ENCODE measurements at regions not wholly inside any gene's neighbourhood (a gene's known extent, or its start where the extent isn't known, plus 50 kb on each side); places are given as distances from the start of the nearest gene placed in this dataset.

DNA sequence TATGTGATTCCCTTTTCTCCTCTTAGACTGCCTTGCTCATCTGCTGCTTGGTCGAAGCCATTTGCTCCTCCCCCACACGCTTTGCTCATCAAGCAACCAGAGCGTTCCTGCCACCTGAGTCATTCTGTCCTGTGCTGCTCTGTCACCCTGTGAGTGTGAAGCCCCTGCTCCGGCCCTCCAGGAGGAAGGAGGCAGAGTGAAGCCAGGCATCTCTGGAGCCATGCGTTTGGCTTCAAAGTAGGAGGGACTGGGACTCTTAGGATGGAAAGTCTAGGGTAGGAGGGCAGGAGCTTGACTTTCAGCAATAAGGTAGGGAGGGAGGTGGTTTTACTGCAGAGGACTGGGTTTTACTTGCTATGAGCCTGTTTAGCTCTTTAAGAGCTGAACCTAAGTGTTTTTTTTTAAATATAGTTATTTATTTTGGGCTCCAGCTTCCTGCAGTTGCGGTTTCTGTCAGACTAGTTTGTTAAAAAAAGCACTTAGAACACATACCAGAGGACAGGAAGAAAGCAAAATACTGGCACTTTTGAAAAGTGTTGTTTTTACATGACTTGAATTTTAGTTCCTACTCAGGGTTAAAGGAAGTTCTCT, 63.6 kb downstream of the SPINK2 start:
- peak; percentile 42 for DNase-seq

DNA sequence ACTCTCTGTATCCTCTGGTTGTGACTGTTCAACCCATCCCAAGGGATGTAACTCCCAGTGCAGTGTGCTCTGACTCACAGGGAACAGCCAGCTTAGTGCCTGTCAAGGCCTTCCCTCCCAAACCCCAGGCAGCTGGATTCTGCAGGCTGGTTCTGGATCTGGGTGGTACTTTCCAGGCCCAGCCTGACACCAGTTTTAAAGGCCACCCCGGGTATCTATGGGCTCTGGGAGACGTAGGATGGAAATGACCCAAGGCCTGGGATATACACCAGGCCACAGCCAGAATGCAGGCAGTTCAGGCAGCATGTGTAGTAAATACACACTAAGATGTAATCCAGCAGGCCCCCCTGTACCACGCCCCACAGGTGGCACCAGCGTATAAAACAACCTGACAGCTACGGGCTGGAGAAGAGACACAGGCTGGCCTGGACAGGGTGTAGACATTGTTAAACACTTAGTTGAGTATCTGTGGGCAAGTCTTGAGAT, 64.2 kb downstream of the SPINK2 start:
- DNase-seq, result peak; percentile 3

DNA sequence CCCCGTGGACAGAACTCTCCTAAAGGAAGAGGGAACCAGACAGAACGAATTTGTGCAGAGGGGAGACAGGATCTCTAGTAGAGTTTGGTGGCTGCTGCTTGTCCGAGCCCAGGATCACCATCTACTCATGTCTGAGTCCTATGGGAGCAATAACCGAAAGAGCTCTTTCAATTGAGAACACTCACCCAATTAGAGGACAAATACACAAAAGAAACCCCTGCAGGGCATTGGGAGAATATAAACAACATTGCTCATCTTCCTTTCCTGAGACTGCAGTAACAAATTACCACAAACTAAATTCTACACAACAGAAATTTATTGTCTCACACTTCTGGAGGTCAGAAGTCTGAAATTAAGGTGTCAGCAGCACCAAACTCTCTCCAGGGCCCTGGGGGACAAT, 65.6 kb downstream of the SPINK2 start:
- DNase-seq, result no peak

DNA sequence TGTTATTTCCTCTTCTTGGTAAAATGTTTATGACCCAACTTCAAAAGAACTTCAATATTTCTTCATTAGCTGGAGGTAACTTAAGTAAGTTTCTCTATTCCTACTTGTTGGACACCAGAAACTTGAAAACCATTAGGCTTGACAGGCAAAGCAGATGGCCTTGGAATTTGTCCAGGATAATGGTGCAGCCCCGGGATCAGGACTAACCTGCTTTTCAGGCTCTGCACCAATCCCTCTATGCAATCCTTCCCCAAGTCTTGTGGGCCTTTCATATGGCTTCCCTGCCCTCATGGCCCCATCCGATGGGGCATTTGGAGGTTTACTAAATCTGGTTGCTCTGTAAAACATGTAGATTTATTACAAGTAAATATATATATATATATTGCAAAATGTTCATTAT, 68.5 kb downstream of the SPINK2 start:
- no peak for DNase-seq

DNA sequence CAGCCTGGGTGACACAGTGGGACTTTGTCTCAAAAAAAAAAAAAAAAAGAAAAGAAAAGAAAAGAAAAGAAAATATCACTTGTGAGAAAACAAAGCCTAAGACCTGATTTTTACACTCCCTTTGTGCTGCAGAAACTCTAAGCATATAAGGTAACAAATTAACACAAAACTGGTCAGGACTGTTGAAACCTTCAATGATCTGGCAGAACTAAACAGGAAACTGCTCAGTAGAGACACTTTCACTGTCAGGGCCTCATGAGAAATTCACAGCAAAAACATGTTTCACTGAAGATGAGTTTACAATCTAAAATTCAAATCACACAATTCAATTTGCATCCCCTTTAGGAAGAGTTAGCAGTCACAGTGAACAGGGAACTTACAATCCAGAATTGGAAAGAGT, 69.1 kb upstream of the HOPX start:
- DNase-seq, result no peak

- DNase-seq, result no peak
These were observed 67.2 kb upstream of the HOPX start for GRCh38 chr4:56748271-56748670.

DNA sequence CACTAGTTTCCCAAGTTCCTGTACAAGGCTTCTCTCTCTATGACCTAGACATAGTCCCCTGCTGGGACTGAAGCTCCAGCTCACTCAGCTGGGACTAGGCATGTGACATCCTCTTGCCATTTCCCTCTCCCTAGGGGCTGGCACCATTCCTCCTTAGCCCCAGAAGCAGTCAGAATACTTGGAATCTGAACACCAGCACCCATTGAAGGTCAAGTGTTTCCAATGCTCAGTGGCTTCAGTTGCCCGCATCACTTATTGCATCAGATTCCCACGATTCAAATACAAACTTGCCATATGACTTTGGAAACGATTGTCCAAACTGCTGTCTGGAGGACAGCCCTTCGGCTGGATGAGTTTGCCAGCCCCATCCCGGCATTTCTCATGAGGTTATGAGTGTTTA, 65.5 kb upstream of the HOPX start:
- no peak for DNase-seq

- no peak for DNase-seq
These were observed 63.9 kb upstream of the HOPX start for GRCh38 chr4:56745042-56745441.

GRCh38 chr4:56744030-56744429, 62.9 kb upstream of the HOPX start:
- DNase-seq, result no peak

- no peak for DNase-seq
These were observed 62.5 kb upstream of the HOPX start for GRCh38 chr4:56743550-56743949.

DNA sequence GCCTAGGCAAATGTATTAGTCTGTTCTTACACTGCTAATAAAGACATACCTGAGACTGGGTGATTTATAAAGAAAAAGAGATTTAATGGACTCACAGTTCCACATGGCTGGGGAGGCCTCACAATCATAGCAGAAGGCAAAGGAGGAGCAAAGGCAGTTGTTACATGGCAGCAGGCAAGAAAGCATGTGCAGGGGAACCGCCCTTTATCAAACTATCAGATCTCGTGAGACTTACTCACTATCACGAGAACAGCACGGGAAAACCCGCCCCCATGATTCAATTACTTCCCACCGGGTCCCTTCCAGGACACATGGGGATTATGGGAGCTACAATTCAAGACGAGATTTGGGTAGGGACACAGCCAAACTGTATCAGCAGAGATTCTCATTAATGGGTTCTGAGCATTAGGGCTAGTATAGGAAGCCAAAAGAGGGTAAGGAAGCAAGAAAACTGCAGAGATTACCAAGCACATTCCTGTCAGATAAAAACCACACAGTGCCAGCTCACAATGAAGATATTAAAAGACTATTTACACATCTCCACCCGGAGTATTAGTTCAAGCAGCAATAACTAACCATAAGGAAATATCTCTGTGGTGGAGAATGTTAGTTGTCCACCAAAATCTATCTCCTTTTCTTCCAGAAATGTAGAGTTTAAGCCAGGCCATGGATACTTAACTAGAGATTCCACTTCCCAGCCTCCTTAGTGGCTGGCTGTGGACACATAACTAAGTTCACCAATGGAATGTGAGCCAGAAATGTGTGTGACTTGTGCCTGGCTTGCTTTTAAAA, 61.2 kb upstream of the HOPX start:
- no peak for DNase-seq

DNA sequence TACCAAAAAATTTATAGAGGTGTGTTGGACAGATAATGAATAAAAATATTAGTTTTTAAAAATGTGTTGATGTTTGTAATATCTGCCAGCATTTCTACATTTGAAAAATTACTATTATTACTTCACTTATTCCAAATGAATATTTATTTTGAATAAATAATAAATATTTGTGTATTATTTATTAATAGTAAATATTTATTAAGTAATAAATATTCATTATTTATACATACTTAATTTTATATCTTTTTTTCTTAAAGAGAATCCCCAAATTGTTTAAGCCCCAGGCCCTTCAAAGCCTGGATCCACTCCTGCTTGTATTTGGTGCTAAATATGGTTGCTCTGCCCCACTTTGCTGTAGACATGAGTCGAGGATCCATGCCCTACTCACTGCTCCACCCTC, 60.5 kb upstream of the HOPX start:
- DNase-seq, result no peak

DNA sequence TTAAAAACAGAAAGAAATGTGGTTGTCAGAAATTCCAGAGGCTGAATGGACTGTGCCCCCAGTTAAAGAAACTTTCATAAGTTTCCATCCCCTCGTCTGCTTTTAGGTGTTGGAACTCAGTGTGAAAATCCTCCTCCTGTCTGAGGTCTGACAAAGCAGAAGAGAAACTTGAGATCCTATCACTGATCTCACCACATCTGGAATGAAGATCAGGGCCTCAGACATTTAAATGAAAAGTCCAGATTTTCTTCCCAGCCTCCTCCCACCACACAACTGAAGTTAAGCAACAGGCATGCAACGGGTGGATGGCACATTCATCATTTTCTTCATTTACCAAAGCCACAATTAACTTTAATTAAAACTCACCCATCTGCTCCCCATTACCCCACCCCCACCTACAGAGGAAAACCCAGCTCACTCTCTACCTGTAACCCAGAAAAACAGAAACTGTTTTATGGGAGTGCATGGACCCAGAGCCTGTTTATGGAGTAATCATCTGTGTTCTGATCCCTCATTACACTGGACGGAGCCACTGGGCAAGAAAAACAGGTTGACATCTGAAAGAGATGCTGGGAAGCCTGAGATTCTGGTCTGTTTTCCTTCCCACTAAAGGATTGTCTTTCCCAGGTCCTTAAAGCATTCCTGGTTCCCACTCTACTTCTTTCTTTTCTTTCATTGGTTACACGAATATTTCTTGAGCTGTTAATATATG, 58.1 kb upstream of the HOPX start:
- DNase-seq, result no peak

GRCh38 chr4:56737666-56738065, 56.6 kb upstream of the HOPX start:
- DNase-seq, result no peak

DNA sequence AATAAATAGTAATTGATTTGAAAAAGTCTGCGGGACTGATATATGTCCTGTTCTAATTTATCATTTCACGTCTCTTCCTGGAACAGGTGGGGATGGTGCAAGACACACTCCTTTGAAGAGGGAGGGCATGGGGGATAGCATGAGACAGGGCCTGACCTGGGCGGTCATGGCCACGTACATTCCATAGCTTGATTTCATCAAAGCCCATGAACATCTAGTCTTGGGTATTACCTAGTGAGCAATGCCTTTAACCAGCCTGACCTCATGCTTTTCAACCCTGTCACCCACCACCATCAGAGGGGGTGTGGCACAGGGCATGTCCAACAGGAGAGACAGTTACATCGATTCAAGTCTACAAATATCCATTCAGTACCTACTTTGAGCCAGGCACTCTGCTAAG, 52.3 kb upstream of the HOPX start:
- no peak for DNase-seq

DNA sequence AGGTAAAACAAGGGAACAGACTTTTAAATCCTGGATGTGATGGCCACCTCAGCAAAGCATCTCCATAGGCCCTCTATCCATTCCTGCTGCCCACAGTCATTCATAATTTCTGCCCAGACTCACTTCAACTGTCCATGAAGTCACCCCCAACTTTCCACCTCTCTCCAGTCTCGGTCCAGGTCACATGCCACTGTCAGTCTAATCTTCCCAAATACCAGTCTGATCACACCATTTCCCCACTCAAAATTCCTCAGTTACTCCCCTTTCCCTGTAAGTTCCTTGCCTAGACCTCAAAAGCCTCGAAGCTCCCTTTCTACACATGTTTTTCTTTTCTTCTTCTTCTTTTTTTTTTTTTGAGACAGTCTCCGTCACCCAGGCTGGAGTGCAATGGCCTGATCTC, 51.2 kb upstream of the HOPX start:
- no peak for DNase-seq

DNA sequence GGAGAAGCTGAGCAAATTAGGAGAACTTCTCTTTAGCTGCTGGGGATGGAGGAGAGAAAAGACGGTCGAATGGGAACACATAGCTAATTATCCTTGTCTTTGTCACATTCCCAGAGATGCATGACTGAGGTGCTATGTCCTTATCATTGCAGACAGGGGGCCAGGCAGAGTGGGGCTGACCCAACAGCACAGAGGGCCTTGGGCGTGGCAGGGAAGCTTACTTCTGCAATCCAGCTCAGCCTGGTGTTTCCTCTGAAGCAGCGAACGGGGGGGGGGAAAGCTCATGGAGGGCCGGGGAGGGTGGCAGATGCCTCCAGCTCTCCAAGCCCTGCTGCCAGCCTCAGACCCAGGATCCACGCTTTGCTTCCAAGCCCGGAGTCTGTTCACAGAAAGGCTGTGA, 50.8 kb upstream of the HOPX start:
- no peak for DNase-seq

All from effector CD4-positive, alpha-beta T cell (primary cell).